ENCODE measurements at regions not wholly inside any gene's neighbourhood (a gene's known extent, or its start where the extent isn't known, plus 50 kb on each side); places are given as distances from the start of the nearest gene placed in this dataset.

DNA sequence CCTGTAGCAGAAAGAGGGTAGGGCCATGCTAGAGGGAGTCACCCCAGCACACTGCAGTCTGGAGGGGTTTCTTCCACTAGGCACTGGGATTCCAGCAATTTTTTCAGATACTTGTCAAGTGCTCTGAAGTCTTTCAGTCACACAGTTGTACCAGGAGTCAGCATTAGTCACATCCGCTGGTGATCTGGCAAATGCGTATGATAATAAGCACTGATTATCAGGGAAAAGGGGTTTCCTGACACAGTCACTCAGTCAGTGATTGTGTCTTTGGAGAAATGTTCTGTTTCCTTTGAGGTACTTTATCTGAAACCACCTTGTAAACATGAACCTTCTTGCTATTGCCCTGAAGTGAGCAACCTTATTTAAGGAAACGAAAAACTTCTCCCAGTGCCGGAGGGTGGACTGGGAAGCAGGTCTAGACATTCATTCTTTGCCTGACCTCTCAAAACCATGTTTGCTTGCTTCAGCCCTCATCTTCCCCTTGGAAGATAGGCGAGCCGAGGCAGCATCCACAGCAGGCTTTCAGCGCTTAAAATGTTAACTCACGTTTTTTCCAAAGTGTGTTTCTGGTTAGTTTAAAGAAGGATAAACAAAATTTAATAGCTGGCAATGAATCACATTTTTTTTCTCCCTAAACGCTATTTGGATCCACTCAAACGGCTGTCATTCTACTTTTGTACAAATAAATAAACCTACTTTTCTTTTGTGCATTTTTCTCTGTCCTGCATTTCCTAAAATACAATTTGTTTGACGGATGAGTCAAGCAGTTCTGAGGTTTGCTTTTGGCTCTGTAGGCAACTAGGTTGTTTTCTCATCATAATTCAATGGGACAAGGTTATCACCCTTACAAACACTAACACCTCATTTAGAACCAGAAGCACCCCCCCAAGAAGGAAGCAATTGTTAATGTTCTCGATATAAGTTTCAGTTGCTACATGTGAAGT is 77.7 kb downstream of the FOXD1 start:
- TF ChIP-seq, protein P1, sequence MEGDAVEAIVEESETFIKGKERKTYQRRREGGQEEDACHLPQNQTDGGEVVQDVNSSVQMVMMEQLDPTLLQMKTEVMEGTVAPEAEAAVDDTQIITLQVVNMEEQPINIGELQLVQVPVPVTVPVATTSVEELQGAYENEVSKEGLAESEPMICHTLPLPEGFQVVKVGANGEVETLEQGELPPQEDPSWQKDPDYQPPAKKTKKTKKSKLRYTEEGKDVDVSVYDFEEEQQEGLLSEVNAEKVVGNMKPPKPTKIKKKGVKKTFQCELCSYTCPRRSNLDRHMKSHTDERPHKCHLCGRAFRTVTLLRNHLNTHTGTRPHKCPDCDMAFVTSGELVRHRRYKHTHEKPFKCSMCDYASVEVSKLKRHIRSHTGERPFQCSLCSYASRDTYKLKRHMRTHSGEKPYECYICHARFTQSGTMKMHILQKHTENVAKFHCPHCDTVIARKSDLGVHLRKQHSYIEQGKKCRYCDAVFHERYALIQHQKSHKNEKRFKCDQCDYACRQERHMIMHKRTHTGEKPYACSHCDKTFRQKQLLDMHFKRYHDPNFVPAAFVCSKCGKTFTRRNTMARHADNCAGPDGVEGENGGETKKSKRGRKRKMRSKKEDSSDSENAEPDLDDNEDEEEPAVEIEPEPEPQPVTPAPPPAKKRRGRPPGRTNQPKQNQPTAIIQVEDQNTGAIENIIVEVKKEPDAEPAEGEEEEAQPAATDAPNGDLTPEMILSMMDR (conservative IDR thresholded peaks at IDR 0.05), result no peak
- no peak for TF ChIP-seq ZFX (IDR thresholded peaks at IDR 0.05)
